ENCODE measurements at regions not wholly inside any gene's neighbourhood (a gene's known extent, or its start where the extent isn't known, plus 50 kb on each side); places are given as distances from the start of the nearest gene placed in this dataset.

DNA sequence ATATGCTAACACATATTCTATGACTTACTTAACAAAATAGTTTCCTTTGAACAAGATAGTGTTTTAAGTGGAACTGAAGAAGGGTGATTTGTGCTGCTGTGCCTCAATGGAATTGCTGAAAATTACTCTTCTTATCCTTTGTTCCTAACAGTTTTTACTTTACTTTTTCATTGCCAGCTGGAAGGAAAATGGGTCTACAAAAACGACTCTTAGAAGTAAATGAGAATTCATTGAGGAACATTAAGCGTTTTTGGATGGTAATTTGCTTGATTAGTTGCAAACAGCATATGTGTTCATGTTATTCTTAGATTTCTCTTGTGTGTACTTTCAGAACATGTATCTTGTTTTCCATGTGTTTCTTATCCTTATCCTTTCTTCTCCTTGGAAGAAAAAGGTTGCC lies 170.4 kb upstream of the VEGFC start:
- no peak overlapping the region for H3K4me3 ChIP-seq (ENCODE audit: control insufficient read depth, low read depth, low read length)
- TF ChIP-seq, protein P1, sequence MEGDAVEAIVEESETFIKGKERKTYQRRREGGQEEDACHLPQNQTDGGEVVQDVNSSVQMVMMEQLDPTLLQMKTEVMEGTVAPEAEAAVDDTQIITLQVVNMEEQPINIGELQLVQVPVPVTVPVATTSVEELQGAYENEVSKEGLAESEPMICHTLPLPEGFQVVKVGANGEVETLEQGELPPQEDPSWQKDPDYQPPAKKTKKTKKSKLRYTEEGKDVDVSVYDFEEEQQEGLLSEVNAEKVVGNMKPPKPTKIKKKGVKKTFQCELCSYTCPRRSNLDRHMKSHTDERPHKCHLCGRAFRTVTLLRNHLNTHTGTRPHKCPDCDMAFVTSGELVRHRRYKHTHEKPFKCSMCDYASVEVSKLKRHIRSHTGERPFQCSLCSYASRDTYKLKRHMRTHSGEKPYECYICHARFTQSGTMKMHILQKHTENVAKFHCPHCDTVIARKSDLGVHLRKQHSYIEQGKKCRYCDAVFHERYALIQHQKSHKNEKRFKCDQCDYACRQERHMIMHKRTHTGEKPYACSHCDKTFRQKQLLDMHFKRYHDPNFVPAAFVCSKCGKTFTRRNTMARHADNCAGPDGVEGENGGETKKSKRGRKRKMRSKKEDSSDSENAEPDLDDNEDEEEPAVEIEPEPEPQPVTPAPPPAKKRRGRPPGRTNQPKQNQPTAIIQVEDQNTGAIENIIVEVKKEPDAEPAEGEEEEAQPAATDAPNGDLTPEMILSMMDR (conservative IDR thresholded peaks at IDR 0.05; ENCODE audit: control insufficient read depth, insufficient read depth, low read depth, low read length), result no peak
- DNase-seq (ENCODE audit: low read depth), result no peak

DNA sequence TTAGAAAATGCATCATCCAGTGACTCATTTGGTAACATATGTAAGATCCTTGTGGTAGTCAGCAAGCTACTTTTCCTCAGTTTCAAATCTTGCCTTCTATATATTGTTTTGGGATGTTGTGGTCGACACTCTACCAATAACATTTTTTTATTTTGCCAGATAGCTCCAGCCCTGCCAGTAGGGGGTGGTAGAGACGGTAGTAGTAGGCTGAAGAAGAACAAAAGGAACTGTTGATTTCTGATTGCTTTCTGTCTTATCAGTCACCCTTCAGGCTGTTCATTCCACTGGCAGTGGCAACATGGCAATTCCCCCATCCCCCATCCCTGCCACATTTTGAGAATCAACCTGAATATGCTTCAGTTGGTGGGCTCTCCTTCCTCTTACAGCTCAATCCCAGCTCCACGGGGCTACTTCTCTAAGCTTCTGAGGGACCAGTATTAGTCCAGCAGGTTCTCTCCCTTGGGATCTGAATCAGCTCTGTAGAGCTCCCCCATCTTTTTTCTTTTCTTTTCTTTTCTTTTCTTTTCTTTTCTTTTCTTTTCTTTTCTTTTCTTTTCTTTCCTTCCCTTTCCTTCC lies 171.5 kb upstream of the VEGFC start:
- TF ChIP-seq, protein P1 (conservative IDR thresholded peaks at IDR 0.05; ENCODE audit: control insufficient read depth, insufficient read depth, low read depth, low read length), result peak; percentile 38
- DNase-seq (ENCODE audit: low read depth), result peak; percentile 25
- no peak overlapping the region for H3K4me3 ChIP-seq (ENCODE audit: control insufficient read depth, low read depth, low read length)

DNA sequence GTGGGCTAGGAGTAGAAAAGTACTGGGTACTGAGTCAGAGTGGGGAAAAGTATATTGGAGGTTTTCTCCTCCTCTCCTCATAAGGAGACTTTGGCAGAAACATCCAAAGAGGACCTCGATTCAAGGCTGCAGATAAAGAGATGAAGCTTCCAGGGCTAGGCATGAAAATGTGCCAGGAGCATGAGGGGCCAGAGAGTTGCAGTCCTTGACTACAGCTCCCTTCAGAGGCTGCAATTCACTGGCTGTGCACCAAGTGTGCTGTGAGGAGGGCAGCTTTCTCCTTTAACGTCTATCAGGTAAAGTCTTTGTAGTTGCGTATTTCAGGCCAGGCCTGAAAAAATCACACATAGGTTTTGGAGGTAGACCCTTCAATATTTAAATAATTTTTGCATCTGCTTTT lies 174.9 kb upstream of the VEGFC start:
- DNase-seq (ENCODE audit: low read depth), result no peak
- H3K4me3 ChIP-seq (ENCODE audit: control insufficient read depth, low read depth, low read length), result no peak overlapping the region
- TF ChIP-seq, protein P1 (conservative IDR thresholded peaks at IDR 0.05; ENCODE audit: control insufficient read depth, insufficient read depth, low read depth, low read length), result no peak

DNA sequence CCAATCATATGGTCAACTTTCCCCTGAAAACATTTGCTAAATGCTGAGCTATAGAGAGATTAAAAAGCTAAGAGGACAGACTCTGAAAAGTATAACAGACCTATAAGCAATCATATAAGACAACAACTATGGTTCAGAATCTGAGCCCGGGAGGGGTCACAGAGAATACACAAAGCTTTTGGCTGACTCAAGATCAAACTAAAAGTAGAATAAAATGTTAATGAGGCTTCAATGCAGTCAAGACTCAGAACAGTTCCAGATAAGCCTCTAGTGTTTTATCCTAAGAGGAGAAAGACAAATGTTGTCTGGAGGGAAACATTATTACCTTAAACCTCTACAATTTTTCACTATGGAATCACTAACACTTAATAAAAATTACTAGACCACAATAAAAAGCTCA lies 175.4 kb upstream of the VEGFC start:
- TF ChIP-seq, protein P1 (conservative IDR thresholded peaks at IDR 0.05; ENCODE audit: control insufficient read depth, insufficient read depth, low read depth, low read length), result no peak
- no peak overlapping the region for H3K4me3 ChIP-seq (ENCODE audit: control insufficient read depth, low read depth, low read length)
- DNase-seq (ENCODE audit: low read depth), result no peak

DNA sequence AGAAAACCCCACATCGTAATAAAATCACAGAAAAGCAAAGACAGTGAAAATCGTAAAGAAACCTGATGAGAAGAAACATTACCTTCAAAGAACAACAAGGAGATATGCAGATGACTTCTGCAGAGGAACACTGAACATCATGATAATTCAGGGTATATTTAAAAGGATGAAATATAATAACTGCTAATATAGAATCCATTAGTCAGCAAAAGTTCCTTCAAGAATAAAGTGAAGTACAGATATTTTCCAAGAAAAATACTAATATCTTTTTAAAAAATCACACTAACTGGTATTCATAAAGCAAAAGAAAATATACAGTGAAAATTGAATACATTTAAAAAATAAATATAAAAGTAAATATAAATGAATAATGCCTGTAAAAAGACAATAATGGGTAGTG lies 176.3 kb upstream of the VEGFC start:
- DNase-seq (ENCODE audit: low read depth), result no peak
- no peak overlapping the region for H3K4me3 ChIP-seq (ENCODE audit: control insufficient read depth, low read depth, low read length)
- TF ChIP-seq, protein P1 (conservative IDR thresholded peaks at IDR 0.05; ENCODE audit: control insufficient read depth, insufficient read depth, low read depth, low read length), result no peak

DNA sequence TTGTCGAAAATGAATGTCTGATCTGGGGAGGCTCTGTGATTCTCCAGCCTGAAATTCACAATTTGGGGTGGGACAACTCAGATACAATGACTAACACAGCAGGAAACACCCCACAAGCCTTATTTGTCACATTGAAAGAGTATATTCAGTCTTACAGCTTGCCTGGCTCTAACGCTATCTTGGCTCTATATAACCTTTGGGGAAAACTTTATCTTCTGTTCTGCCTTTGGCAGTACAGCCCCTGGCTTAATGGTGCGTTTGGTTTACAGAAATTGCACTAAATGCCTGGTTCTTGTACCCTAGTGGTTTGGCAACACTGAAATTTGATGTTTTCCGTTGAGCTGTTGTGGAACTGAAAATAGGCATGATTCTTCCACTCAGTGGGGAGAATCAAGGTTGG lies 178.1 kb upstream of the VEGFC start:
- DNase-seq (ENCODE audit: low read depth), result no peak
- no peak overlapping the region for H3K4me3 ChIP-seq (ENCODE audit: control insufficient read depth, low read depth, low read length)
- TF ChIP-seq, protein P1 (conservative IDR thresholded peaks at IDR 0.05; ENCODE audit: control insufficient read depth, insufficient read depth, low read depth, low read length), result no peak

Measured in fibroblast of mammary gland (primary cell).